GM18502 (cell line): ENCODE measurements at regions not wholly inside any gene's neighbourhood (a gene's known extent, or its start where the extent isn't known, plus 50 kb on each side); places are given as distances from the start of the nearest gene placed in this dataset.

Experiments used
- ATAC-seq: cut with Tn5 transposase; IDR thresholded peaks from one replicate; pipeline ENCODE4 v1.9.1; 2021; ENCODE audit warnings: mild to moderate bottlenecking; ENCODE audit not compliant: unreplicated experiment, poor library complexity

GRCh38 chr9:73824671-73825070, 672.5 kb upstream of the RORB start:
- ATAC-seq = no peak

DNA sequence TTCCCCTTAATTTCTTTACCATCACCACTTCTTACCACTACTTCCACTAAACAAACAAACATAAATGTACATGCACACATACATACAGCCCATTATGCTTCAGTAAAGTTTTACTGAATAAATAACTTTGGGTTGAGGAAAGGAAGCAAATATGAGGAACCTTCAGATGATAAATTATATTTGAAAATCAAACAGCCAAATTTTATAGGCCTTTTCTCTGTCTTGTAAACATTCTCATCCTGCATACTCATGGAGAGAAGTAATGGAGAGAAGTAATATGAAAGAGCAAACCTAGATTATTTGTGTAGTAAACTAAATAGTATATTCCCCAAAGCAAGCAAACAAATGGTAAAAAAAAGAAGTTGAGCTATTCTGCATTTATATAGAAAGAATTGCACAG, 658.3 kb upstream of the RORB start:
- no peak for ATAC-seq

DNA sequence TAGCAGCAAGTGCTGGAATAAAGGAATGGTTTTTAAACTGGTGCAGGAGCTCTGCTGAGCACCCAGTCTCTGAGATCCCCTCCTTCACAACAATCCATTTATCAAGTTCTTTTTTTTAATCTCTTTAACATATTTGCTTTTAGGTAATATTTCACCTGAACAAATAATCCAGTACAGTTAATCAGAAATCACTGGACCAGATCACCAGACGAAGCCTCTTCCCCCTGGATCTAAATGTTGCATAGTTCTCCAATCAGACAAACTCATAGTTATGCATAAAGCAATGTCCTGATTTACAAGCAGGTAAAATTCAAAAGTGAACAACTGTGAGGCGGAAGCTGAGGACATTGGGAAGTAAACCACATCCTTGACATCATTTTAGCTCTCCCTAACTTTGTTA, 657.7 kb upstream of the RORB start:
- no peak for ATAC-seq

DNA sequence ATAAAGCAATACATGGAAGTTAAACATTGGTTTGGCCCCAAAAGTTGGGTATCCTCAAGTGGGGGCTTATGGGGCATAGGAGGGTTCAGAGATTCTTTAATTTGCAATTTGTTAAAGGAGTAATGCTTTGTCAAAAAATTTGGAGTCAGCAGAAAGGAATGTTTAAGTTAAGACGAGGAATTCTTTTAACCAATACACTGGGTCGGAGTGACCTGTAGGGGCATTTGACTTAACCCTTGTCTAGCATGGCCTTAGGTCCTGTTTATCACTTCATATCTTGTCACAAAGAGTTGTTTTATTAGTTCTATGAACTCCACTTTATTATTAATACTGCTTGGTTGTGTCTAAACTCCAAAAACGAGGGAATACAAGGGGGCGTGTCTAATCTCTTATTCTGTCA, 656.1 kb upstream of the RORB start:
- no peak for ATAC-seq

- ATAC-seq = no peak
Measured at GRCh38 chr9:73844135-73844534, 653.0 kb upstream of the RORB start.

DNA sequence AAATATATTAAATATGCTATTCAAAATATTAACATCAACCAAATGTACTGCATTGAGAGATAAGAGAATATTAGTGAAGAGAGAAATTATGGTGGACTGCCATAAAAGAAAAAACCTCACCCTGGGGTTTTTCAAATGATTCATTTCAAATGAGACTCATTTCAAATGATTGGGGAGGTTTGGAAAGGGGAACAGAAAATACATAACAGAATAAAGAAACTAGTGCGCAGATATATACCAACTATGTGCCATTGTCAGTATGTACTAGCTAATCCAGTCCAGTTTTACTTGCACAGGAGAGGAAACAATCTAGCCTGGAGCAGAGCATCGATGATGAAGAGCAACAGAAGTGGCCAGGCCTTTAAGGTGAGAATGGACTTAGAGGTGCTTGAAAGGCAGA, 651.6 kb upstream of the RORB start:
- ATAC-seq = peak; percentile 76

DNA sequence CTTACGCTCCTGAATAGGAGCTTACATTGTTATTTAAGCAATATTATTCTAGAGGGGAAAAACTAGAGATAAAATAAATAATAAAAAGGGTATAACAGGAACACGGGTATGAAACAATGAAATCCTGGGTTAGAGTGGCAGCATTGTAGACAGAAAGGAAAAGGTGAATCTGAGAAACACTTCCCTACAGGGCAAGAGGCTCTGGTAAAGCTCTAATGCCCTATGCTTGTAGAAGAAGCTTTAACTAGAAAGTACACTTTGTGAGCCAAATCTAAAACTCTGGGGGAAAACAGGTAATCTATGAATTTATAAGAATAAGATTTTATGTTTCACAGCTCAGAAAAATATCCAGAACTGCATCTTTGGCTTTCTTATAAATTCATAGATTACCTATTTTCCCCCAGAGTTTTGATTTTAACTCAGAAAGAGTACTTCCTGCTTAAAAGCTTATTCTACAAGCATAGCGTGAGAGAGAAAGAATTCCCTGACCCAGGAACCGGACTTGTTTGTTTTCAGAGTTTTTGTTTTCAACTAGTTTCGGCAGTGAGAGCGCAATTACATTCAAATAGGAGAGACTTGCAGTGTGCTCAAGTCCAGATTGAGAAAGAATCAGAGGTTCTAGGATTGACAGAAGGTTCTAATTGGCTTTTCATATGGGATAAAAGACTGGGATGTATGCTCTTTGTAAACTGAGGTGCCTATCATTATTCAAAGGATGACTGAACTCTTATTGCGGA, 651.0 kb upstream of the RORB start:
- ATAC-seq = no peak

DNA sequence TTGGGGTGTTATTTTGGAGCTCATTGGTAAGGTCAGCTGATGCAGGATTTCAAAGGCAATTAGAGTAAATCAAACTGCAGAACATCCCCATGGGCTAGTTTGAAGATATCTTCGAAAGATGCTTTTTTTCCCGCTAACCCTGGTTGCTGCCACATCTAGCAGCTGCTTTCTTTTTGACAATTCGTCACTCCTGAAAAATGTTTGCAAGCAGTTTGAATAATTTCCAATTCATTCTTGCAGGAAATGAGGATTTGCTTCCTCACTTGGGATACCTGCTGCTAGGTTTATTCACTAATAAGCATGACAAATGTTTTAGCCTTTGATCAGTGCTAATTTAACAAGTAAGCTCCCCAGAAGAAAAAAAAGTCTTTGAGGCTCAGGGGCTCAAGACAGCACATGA, 649.6 kb upstream of the RORB start:
- ATAC-seq = no peak

DNA sequence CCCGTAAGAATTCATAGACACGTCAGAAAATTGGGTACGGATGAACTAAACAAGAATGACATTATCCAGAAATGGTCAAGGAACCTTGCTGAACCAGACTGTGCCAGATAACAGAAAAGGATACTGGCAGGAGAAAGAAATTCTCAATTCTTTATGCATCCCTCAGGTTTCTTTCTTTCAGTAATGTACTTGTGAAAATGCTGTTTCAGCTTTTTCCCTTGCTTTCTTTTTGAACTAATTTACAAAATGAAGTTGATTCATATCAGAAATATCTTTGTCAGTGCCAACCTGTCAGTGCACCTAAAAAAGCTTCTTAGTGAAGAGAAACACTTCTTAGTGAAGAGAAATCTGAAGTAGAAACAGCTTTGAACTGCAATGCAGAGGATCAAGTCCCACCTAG, 643.6 kb upstream of the RORB start:
- ATAC-seq = no peak

- no peak for ATAC-seq
Measured at GRCh38 chr9:73855206-73855605, 641.9 kb upstream of the RORB start.

DNA sequence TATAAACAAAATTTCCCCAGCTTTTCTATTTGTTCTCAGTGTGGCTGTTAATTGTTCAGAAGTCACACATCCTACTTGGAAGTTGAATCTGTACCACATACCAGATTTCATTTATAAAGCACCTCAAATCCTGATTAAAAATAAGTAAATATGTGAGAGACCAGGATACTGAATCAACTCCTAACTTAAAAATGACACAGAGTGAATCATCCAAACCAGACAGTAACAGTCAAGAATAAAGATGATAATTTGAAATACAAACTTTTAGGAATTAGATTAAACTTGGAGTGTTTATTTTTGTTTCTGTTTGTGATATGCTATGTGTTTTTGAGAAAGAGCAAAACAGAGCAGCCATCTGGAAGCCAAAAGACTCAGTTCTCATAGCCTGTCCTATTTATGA, 633.2 kb upstream of the RORB start:
- no peak for ATAC-seq

DNA sequence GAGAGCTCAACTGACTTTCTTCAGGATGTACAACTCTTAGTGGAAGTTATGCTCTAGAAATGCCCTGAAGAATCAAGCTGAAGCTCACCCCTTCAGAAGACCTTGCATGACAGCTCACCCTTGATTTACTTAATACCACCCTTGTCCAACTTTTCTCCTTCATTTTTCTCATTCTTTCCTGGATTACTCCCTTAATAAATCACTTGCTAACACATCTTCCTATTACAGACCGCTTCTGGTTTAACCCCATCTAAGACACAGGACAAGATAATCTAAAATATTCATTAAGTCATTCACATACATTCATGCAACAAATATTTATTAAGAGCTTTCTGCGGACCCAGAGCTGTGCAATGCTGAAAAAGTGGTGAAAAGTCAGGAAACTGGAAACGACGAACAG, 630.7 kb upstream of the RORB start:
- ATAC-seq = no peak

- peak; percentile 100 for ATAC-seq
Measured at GRCh38 chr9:73869264-73869663, 627.9 kb upstream of the RORB start.

- ATAC-seq = no peak
Measured at GRCh38 chr9:73871636-73872035, 625.5 kb upstream of the RORB start.

DNA sequence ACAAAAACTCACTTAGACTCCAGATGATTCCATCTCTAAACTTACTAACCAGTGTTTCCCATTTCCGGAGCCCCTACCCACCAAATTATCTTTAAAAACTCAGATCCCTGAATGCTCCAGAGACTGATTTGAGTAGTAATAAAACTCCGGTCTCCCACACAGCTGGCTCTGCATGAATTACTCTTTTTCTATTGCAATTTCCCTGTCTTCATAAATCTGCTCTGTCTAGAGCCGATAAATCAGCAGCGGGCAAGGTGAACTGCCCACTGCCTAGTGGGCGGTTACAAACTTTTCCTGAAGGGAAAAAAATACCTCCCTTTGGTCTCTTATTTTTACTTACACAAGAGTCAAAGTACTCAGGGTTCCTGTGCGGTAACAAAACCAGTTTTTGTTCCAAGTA, 624.4 kb upstream of the RORB start:
- ATAC-seq = no peak

GRCh38 chr9:73880101-73880500, 617.0 kb upstream of the RORB start:
- no peak for ATAC-seq

- no peak for ATAC-seq
Measured at GRCh38 chr9:73889023-73889422, 608.1 kb upstream of the RORB start.

- ATAC-seq = no peak
Measured at GRCh38 chr9:73890685-73891277, 606.4 kb upstream of the RORB start.

DNA sequence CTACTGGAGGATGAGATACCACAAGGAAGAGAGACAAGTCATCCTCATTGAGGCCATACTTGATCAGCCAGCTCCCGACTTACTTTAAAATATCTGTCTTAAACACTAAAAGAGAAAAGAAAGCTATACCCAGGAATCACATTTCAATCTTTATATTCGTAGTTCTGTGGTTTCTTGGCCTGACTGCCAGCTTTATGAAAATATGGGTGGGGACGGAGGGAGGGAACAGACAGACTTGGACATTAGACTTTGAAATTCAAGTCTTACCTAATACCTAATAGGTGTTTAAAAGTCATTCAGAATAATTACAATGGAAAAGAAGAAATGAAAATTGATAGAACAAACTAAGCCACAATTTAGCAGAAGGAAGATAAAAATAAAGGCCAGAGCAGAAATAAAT, 604.8 kb upstream of the RORB start:
- ATAC-seq = no peak

DNA sequence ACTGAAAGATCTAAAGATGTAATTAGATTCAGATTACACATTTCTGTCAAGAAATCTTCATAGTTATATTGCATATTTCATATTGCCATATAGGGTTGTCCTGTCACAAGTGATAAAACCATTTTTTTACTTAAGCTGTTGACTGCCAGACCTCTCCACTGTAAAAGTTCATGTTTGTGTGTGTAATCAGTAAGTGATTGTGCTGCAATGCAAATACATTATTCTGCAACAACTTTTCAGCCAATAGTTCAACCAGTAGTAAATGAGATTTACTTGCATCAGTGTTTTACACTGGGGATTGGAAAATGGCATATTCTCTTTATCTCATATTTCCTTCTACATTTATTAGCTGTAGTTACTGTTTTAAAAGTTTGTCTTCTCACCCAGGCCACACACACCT, 603.9 kb upstream of the RORB start:
- ATAC-seq = no peak

DNA sequence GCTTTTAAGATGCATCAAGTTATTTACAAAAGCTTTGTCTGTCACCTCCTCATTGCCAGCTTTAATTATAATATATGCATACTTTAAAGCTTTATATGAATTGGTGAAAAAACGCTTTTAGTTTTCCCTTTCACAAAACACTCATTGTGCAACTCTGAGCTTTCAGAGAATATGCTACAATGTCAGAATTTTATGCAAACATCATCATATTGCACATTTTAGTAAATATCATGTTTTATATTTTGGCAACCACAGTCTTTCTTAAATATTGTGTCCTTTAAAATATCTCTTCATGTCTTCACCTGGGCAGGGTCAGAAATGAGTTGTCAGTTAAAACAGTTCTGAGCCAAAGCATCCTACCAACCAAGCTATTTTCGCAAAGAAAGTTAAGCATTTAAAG, 601.1 kb upstream of the RORB start:
- ATAC-seq = no peak

DNA sequence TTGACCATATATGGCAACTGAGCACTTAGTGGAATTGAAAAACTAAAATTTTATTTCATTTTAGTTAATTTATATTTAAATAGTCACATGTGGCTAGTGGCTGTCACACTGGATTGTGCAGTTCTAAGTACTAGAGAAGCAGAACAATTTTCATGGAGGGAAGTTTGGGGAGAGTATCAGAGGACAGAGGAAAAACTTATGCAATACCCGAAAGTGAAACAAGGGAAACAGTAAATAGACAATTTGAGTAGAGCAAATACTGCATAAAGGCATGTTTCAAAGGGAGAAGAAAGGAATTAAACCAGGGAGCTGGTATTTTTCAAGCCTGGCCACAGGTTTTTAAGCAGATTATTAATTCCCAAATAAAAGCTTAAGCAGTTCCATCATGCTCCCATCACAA, 590.5 kb upstream of the RORB start:
- ATAC-seq = no peak
